ENCODE measurements at regions not wholly inside any gene's neighbourhood (a gene's known extent, or its start where the extent isn't known, plus 50 kb on each side); places are given as distances from the start of the nearest gene placed in this dataset.

GRCh38 chr15:39451871-39452270, 129.0 kb upstream of the THBS1 start:
- no peak for DNase-seq (ENCODE audit: low spot score)

- DNase-seq (ENCODE audit: low spot score): peak; percentile 47
Measured at GRCh38 chr15:39453620-39454019, 127.3 kb upstream of the THBS1 start.

GRCh38 chr15:39454189-39454986, 126.5 kb upstream of the THBS1 start:
- peak; percentile 5 for DNase-seq (ENCODE audit: low spot score)

GRCh38 chr15:39455471-39455991, 125.3 kb upstream of the THBS1 start:
- DNase-seq (ENCODE audit: low spot score): no peak

GRCh38 chr15:39456159-39456558, 124.7 kb upstream of the THBS1 start:
- no peak for DNase-seq (ENCODE audit: low spot score)

GRCh38 chr15:39456582-39457330, 124.1 kb upstream of the THBS1 start:
- DNase-seq (ENCODE audit: low spot score): no peak

- DNase-seq (ENCODE audit: low spot score): no peak
Measured at GRCh38 chr15:39458131-39458530, 122.7 kb upstream of the THBS1 start.

- DNase-seq (ENCODE audit: low spot score): no peak
Measured at GRCh38 chr15:39459548-39459947, 121.3 kb upstream of the THBS1 start.

GRCh38 chr15:39460748-39461147, 120.1 kb upstream of the THBS1 start:
- DNase-seq (ENCODE audit: low spot score): no peak

GRCh38 chr15:39461536-39462130, 119.2 kb upstream of the THBS1 start:
- DNase-seq (ENCODE audit: low spot score): no peak

- no peak for DNase-seq (ENCODE audit: low spot score)
Measured at GRCh38 chr15:39462691-39463090, 118.2 kb upstream of the THBS1 start.

GRCh38 chr15:39465843-39466749, 114.8 kb upstream of the THBS1 start:
- no peak for DNase-seq (ENCODE audit: low spot score)

- DNase-seq (ENCODE audit: low spot score): no peak
Measured at GRCh38 chr15:39466750-39467105, 114.2 kb upstream of the THBS1 start.

GRCh38 chr15:39468331-39468730, 112.5 kb upstream of the THBS1 start:
- no peak for DNase-seq (ENCODE audit: low spot score)

- no peak for DNase-seq (ENCODE audit: low spot score)
Measured at GRCh38 chr15:39468828-39469227, 112.1 kb upstream of the THBS1 start.

- DNase-seq (ENCODE audit: low spot score): no peak
Measured at GRCh38 chr15:39471785-39472574, 108.9 kb upstream of the THBS1 start.

GRCh38 chr15:39472621-39473297, 108.1 kb upstream of the THBS1 start:
- no peak for DNase-seq (ENCODE audit: low spot score)

- DNase-seq (ENCODE audit: low spot score): no peak
Measured at GRCh38 chr15:39473298-39473947, 107.5 kb upstream of the THBS1 start.

GRCh38 chr15:39474657-39475056, 106.2 kb upstream of the THBS1 start:
- no peak for DNase-seq (ENCODE audit: low spot score)

GRCh38 chr15:39478996-39479395, 101.9 kb upstream of the THBS1 start:
- no peak for DNase-seq (ENCODE audit: low spot score)

Data from activated CD4-positive, alpha-beta T cell treated with anti-CD3 and anti-CD28 coated beads, Interleukin-2, Interleukin-4, amounts not matched to agents 100 ng/mL and 50 ng/mL, durations not matched to agents 16 hours and 8 hours (primary cell).